GM21529 (cell line): ENCODE measurements at regions not wholly inside any gene's neighbourhood (a gene's known extent, or its start where the extent isn't known, plus 50 kb on each side); places are given as distances from the start of the nearest gene placed in this dataset.

Source experiments
- ATAC-seq: cut with Tn5 transposase; IDR thresholded peaks from one replicate; pipeline ENCODE4 v1.9.1; 2021; ENCODE audit not compliant: unreplicated experiment

GRCh38 chr2:150319658-150320555 is 167.6 kb downstream of the RND3 start:
- no peak for ATAC-seq

DNA sequence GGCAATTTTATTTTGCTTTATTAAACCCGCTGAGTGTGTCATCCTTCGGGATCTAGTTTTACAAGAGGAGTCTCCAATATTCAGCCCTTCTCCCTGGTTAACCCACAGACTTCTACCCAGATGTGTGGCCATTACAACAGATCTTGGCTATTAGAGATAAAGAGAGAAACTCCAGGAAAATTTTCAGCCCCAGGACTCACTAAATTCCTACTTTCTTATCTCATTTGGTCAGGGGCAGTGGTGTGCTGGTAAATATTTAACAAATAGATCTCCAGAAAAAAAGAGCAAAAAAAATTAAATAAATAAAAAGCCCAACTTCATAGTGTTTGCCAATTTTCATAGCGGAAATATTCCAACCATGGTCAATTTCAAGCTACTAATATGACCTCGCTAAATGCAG is 168.4 kb downstream of the RND3 start:
- ATAC-seq, result no peak

DNA sequence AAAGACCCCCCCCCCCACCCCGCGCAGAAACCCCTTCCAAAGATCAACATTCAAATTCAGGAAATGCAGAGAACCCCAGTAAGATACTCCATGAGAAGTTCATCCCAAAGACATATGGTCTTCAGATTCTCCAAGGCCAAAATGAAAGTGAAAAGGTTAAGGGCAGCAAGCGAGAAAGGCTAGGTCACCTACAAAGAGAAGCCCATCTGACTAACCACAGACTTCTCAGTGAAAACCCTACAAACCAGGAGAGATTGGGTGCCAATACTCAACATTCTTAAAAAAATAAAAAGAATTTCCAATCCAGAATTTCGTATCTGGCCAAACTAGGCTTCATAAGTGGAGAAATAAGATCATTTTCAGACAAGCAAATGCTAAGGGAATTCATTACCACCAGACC is 175.2 kb downstream of the RND3 start:
- ATAC-seq, result no peak

- ATAC-seq, result no peak
These were observed 178.0 kb downstream of the RND3 start for GRCh38 chr2:150309311-150310080.

DNA sequence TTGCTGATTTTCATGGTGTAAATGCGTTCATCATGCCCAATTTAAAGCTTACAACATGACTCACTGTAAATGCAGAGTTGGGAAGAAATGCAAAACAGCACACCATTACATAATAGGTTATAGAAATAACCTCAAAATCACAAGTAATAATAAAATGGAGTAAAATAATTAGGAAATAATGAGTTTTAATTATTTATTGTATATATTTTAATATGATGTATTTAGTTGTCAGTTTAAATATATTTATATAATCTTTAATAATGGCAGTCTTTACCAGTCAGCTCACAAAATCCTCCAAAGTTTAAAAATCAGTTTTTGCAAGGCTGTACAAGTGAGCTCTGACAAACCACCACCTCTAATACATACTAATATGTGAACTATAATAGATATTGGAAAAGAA is 180.2 kb downstream of the RND3 start:
- ATAC-seq, result no peak

GRCh38 chr2:150303281-150303680 is 184.2 kb downstream of the RND3 start:
- no peak for ATAC-seq

- ATAC-seq, result no peak
These were observed 188.7 kb downstream of the RND3 start for GRCh38 chr2:150298571-150299305.

- ATAC-seq, result no peak
These were observed 190.5 kb downstream of the RND3 start for GRCh38 chr2:150296770-150297546.

DNA sequence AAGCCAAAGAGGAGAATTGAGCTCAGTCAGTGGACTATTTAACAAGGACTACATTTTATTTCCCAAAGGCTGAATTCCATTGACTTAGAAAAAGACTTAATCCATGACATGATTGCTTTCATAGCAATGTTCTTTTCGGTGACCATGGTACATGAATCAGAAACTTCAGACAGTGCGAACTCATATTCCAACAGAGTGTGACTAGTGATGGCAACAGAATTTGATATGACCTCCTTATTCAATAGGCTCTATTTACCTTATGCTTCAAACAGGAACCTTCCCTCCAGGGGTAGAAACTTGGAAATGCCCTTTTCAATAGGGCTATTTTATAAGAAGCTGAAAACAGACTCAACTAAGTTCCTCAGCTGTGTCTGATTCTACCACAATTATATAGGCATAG is 191.9 kb downstream of the RND3 start:
- no peak for ATAC-seq

DNA sequence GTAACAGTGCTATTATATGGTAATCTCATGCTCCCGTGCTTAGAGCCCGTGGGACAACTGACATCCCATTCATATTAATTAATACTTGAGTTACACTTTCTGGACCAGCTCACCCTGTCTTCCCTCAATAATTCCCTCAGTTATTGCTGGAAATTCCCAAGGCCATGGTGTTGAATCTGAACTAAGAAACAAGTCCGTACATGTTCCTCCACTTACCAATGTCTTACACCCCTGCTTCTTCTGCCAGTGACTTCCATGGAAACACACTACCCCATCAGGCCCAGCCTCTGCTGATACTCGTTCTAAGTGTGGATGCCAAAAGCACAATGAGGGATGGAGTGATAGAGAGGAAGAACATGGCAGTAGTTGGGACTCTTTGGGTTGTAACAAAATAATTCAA is 193.7 kb downstream of the RND3 start:
- ATAC-seq, result no peak

DNA sequence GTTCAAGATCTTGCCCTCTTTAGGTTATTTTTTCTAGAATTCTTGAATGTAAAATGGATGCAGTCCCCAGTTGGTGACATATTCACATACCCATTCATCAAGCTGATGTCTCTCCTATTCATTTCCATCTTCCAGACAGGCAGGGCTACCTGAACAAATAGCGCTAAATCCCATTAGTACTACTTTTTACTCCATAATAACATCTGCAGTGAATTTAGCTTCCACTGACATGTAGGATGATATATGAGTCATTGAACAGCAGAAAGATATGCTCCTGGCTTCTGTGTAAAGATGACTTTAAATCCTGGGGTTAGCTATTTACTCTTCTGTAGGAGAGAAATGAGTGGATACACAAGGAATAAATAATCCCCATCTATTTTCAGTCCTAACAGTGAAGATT is 194.7 kb downstream of the RND3 start:
- ATAC-seq, result no peak

GRCh38 chr2:150292192-150292591 is 195.3 kb downstream of the RND3 start:
- no peak for ATAC-seq

DNA sequence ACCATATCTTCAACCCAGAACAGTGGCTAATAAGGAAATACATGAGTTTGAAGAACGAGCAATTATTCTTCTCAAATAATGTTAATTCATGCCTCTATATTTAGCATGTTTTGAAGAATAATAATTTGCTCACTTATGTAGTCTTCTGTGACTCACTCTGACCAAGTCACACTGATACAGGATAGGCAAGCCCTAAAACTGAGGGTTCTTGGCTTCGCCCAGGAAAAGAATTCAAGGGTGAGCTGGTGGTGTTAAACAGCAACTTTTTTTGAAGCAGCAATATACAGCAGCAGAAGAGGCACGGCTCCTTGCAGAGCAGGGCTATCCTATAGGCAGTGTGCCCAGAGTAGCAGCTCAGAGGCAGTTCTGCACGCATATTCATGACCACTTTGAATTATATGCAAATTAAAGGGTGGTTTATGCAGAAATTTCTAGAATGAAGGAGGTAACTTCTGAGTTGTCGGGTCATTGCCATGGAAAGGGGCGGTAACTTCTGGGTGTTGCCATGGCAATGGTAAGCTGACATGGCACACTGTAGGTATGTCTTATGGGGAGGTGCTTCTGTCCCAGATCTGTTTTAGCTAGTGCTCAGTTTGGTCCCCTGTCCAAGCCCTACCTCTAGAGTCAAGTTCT is 200.6 kb downstream of the RND3 start:
- no peak for ATAC-seq

GRCh38 chr2:150284116-150284515 is 203.4 kb downstream of the RND3 start:
- no peak for ATAC-seq

DNA sequence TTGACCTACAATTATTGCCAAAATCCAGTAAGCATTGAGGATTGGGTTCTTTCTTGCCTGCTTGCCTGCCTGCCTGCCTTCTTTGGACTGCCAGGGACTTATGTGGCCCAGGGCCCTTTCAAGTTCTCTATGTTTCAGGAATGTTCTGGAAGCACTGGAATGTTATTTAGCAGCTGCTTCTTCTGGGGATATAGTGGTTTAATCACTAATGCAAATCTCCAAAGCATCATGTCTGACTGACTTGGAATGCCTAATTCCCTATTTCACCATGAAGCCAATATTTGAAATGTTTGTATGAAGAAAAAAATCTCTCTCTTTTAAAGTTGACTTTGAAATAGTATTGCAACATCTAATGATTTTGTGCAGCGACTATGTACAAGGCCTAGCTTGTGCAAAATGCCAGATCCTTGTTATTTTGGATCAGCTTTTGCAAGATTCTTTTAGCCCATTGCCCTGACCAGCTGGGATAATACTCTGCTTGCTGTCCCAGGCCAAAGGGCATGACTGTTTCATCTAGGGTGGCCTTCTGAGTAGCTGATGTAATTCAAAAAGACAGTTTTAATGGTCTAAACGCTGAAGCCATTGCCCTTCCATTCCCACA is 204.6 kb downstream of the RND3 start:
- no peak for ATAC-seq

GRCh38 chr2:150282357-150282756 is 205.1 kb downstream of the RND3 start:
- ATAC-seq, result no peak

DNA sequence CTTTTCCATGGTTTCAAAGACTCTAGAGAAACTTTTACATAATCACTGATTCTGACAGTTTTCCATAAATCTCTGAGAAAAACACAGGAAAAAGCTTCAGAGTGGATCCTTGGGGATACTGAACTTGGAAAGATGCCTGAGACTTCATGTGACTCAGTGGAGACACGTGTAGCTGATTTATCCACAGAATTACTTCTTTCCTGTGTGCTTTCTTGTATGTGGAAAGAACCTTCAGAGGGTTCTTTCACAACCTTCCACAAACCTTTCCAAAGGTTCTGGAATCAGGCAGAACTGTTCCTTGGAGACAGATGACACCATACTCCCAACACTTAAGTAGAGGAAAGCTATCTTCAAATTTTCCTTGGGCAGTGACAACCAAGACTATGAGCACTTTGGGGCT is 207.2 kb downstream of the RND3 start:
- ATAC-seq, result no peak

GRCh38 chr2:150279686-150280085 is 207.8 kb downstream of the RND3 start:
- ATAC-seq, result no peak

DNA sequence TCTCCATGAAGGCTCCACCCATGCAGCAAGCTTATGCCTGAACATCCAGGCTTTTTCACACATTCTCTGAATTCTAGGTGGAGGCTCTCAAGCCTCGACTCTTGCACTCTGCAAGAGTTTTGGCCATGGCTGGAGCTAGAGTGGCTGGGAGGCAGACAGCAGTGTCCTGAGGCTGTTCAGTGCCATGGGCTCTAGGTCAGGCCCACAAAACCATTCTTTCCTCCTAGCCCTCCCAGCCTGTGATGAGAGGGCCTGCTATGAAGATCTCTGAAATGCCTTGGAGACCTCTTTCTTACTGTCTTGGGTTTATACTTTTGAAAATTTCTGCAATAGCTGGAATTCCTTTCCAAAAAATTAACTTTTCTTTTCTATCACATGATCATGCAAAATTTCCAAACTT is 210.7 kb downstream of the RND3 start:
- no peak for ATAC-seq

DNA sequence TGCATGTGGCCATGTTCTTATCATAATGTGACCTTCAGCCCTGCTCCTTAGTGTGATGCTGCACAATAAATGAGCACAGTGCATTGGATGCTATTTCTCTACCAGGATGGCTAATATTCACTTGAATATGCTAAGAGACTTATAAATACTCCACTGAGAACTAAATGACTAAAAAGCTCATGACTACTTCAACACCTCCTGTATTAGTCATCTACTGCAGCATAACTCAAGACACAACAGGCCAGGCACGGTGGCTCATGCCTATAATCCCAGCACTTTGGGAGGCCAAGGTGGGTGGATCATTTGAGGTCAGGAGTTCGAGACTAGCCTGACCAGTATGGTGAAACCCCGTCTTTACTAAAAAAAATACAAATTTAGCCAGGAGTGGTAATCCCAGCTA is 213.4 kb downstream of the RND3 start:
- ATAC-seq, result no peak
